ENCODE measurements at regions not wholly inside any gene's neighbourhood (a gene's known extent, or its start where the extent isn't known, plus 50 kb on each side); places are given as distances from the start of the nearest gene placed in this dataset.

GRCh38 chr11:98600103-98600502, 420.6 kb upstream of the CNTN5 start:
- in situ Hi-C loops (cut with HindIII; ENCODE audit: low pct_ligation_motif_present, low sequenced_read_pairs), result no loop called here
- no peak for TF ChIP-seq CTCF (IDR thresholded peaks at IDR 0.05; ENCODE audit: low read depth, low read length, missing control alignments)
- Histone ChIP-seq H3K27me3 (replicated peaks) (no peaks in the 10 kb centered on the region), H3K27ac (no peak overlapping the region), H3K4me3 (ENCODE audit: low read depth, low read length) (no peak overlapping the region), H3K36me3 (replicated peaks) (no peaks in the 10 kb centered on the region)
- DNase-seq, result no peak

- H3K27ac ChIP-seq, result no peak overlapping the region
- in situ Hi-C loops (cut with HindIII; ENCODE audit: low pct_ligation_motif_present, low sequenced_read_pairs), result no loop called here
- no peak for TF ChIP-seq CTCF (IDR thresholded peaks at IDR 0.05; ENCODE audit: low read depth, low read length, missing control alignments)
- H3K36me3 ChIP-seq (replicated peaks), result no peaks in the 10 kb centered on the region
- no peak overlapping the region for H3K4me3 ChIP-seq (ENCODE audit: low read depth, low read length)
- no peak for DNase-seq
- H3K27me3 ChIP-seq (replicated peaks), result no peaks in the 10 kb centered on the region
Observed at GRCh38 chr11:98600786-98601773, 419.7 kb upstream of the CNTN5 start.

- no peaks in the 10 kb centered on the region for H3K36me3 ChIP-seq (replicated peaks)
- in situ Hi-C loops (cut with HindIII; ENCODE audit: low pct_ligation_motif_present, low sequenced_read_pairs), result no loop called here
- no peak overlapping the region for H3K4me3 ChIP-seq (ENCODE audit: low read depth, low read length)
Observed at GRCh38 chr11:98616098-98616655, 404.6 kb upstream of the CNTN5 start.

GRCh38 chr11:98621767-98622166, 399.0 kb upstream of the CNTN5 start:
- DNase-seq, result no peak
- H3K27ac ChIP-seq, result no peak overlapping the region
- H3K4me3 ChIP-seq (ENCODE audit: low read depth, low read length), result no peak overlapping the region
- in situ Hi-C loops (cut with HindIII; ENCODE audit: low pct_ligation_motif_present, low sequenced_read_pairs), result no loop called here
- TF ChIP-seq CTCF (IDR thresholded peaks at IDR 0.05; ENCODE audit: low read depth, low read length, missing control alignments), result no peak
- no peaks in the 10 kb centered on the region for H3K36me3 ChIP-seq (replicated peaks)
- H3K27me3 ChIP-seq (replicated peaks), result no peaks in the 10 kb centered on the region

More at GRCh38 chr11:98616098-98616655, 404.6 kb upstream of the CNTN5 start:
- Histone ChIP-seq H3K27ac (no peak overlapping the region), H3K27me3 (replicated peaks) (no peaks in the 10 kb centered on the region)
- no peak for TF ChIP-seq CTCF (IDR thresholded peaks at IDR 0.05; ENCODE audit: low read depth, low read length, missing control alignments)
- no peak for DNase-seq

GRCh38 chr11:98625526-98625925, 395.2 kb upstream of the CNTN5 start:
- no peak overlapping the region for H3K27ac ChIP-seq
- H3K36me3 ChIP-seq (replicated peaks), result no peaks in the 10 kb centered on the region
- no peaks in the 10 kb centered on the region for H3K27me3 ChIP-seq (replicated peaks)
- no peak overlapping the region for H3K4me3 ChIP-seq (ENCODE audit: low read depth, low read length)
- in situ Hi-C loops (cut with HindIII; ENCODE audit: low pct_ligation_motif_present, low sequenced_read_pairs), result no loop called here
- no peak for TF ChIP-seq CTCF (IDR thresholded peaks at IDR 0.05; ENCODE audit: low read depth, low read length, missing control alignments)
- DNase-seq, result no peak

Data from brain microvascular endothelial cell (primary cell).